Esophagus muscularis mucosa (tissue), 4 donors: ENCODE measurements at regions not wholly inside any gene's neighbourhood (a gene's known extent, or its start where the extent isn't known, plus 50 kb on each side); places are given as distances from the start of the nearest gene placed in this dataset.

ENCODE experiments used
- DNase-seq: peaks from one replicate; pipeline ENCODE4 v3.0.0-alpha.2; 2017; ENCODE audit errors: extremely low spot score
- H3K27ac ChIP-seq, 4 donors: fragments of 200-600 bp; sonication (generic); replicated peaks in 1 of 4; 1 replicate in 3 of 4; 2 replicates in 1 of 4; pipeline ENCODE4 v1.5.1; 2016 to 2019; ENCODE audit warnings: mild to moderate bottlenecking in 1 of 4
- H3K27me3 ChIP-seq, 4 donors: fragments of 200-600 bp; sonication (generic); one replicate each; pipeline versions ENCODE4 v1.5.1 to v1.6.0; 2016 to 2019
- H3K36me3 ChIP-seq, 4 donors: fragments of 200-600 bp; sonication (generic); one replicate each; pipeline ENCODE4 v1.5.1; 2016 to 2019
- H3K4me1 ChIP-seq, 4 donors: fragments of 200-600 bp; sonication (generic); one replicate each; pipeline ENCODE4 v1.5.1; 2016 to 2019
- H3K4me3 ChIP-seq, 4 donors: fragments of 200-600 bp; sonication (generic); 1 replicate in 2 of 4; 2 replicates in 2 of 4; pipeline ENCODE4 v1.5.1; 2016 to 2019; ENCODE audit warnings: mild to moderate bottlenecking in 4 of 4, moderate library complexity in 1 of 4
- H3K9me3 ChIP-seq, 4 donors: fragments of 200-600 bp; sonication (generic); 1 replicate in 3 of 4; 2 replicates in 1 of 4; pipeline ENCODE4 v1.5.1; 2016 to 2019
- CTCF ChIP-seq, 3 experiments: fragments of 200-600 bp in 2 of 3; fragments of 450-650 bp in 1 of 3; sonication (generic) in 2 of 3; IDR thresholded peaks; one replicate each; pipeline ENCODE4 v1.5.1; 2017 to 2019; ENCODE audit warnings: antibody characterized with exemption in 3 of 3, mild to moderate bottlenecking in 2 of 3, moderate library complexity in 1 of 3
- EP300 ChIP-seq: sonication (generic); formaldehyde crosslinking; IDR thresholded peaks from one replicate; pipeline ENCODE4 v1.6.1; 2017; ENCODE audit warnings: antibody characterized with exemption
- POLR2A ChIP-seq: fragments of 450-650 bp; IDR thresholded peaks from one replicate; pipeline ENCODE4 v1.6.1; 2017; ENCODE audit warnings: antibody characterized with exemption, moderate library complexity, mild to moderate bottlenecking, low read depth
- POLR2AphosphoS5 ChIP-seq, 2 donors: sonication (generic); formaldehyde crosslinking; IDR thresholded peaks; one replicate each; pipeline ENCODE4 v1.6.1; 2017; ENCODE audit warnings: antibody characterized with exemption in 2 of 2
- WGBS: methylation state at CpG from one replicate; pipeline ENCODE4 v1.1.5; 2018; 5-methylcytosine and 5-hydroxymethylcytosine counted together
- intact Hi-C: fragments of 100-400 bp; cut with DNase I; formaldehyde crosslinking; loops from one replicate; pipeline ENCODE4 v1.15.1; 2023

- Histone ChIP-seq H3K4me3 (no peak overlapping the region), H3K4me1 (no peaks in the 10 kb centered on the region), H3K27me3 (no peaks in the 10 kb centered on the region), H3K9me3 (no peaks in the 10 kb centered on the region), H3K27ac (no peak overlapping the region), H3K36me3 (no peaks in the 10 kb centered on the region)
- no peak for DNase-seq
- TF ChIP-seq POLR2AphosphoS5 (IDR thresholded peaks at IDR 0.05), result no peak
- TF ChIP-seq CTCF (IDR thresholded peaks at IDR 0.05), result no peak
- TF ChIP-seq POLR2A, result no peak
- TF ChIP-seq EP300, result no peak
- intact Hi-C loops, result no loop called here
- WGBS, result 62% methylated on average over 1 of the region's 1 CpG
Observed at GRCh38 chr5:106380736-106381135, 1290.0 kb downstream of the EFNA5 start.

DNA sequence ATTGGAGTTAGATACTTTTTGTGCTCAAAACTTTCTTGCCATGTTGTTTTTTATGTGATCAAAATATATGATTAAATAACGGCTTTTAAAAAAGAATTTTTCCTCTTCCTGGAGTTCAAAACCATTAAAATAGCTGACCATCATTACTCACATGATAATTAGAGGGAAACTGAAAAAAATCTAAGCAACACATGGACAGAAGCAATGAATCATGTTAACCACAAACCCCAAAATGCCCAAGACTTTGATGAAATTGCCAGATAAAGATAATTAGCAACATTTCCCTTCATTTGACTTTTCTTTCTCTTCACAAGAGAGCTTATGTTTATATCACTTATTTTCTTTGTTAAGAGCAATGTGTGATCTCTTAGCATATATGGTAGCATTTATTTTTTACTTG, 1294.2 kb downstream of the EFNA5 start:
- TF ChIP-seq EP300 (no peak), CTCF (IDR thresholded peaks at IDR 0.05) (no peak), POLR2AphosphoS5 (IDR thresholded peaks at IDR 0.05) (no peak), POLR2A (no peak)
- H3K9me3 ChIP-seq, result no peaks in the 10 kb centered on the region
- H3K36me3 ChIP-seq, result no peaks in the 10 kb centered on the region
- no peak for DNase-seq
- intact Hi-C loops, result no loop called here
- no peaks in the 10 kb centered on the region for H3K27me3 ChIP-seq
- 65% methylated on average over 1 of the region's 1 CpG for WGBS
- no peak overlapping the region for H3K27ac ChIP-seq
- no peak overlapping the region for H3K4me3 ChIP-seq
- no peaks in the 10 kb centered on the region for H3K4me1 ChIP-seq

GRCh38 chr5:106374956-106375355, 1295.8 kb downstream of the EFNA5 start:
- Histone ChIP-seq H3K36me3 (no peaks in the 10 kb centered on the region), H3K9me3 (peaks cover 0 to 7% (median 3%) of the 10 kb centered on the region in 4 donors), H3K4me1 (no peaks in the 10 kb centered on the region), H3K27me3 (no peaks in the 10 kb centered on the region), H3K4me3 (no peak overlapping the region), H3K27ac (no peak overlapping the region)
- no peak for DNase-seq
- TF ChIP-seq EP300 (no peak), POLR2AphosphoS5 (IDR thresholded peaks at IDR 0.05) (no peak), POLR2A (no peak), CTCF (IDR thresholded peaks at IDR 0.05) (no peak)
- intact Hi-C loops, result no loop called here

GRCh38 chr5:106368021-106368420, 1302.7 kb downstream of the EFNA5 start:
- intact Hi-C loops, result no loop called here
- no peaks in the 10 kb centered on the region for H3K36me3 ChIP-seq
- WGBS, result 60% methylated on average over 1 of the region's 1 CpG

More at GRCh38 chr5:106368021-106368420, 1302.7 kb downstream of the EFNA5 start:
- H3K4me1 ChIP-seq, result no peaks in the 10 kb centered on the region
- H3K4me3 ChIP-seq, result no peak overlapping the region
- no peak overlapping the region for H3K27ac ChIP-seq
- TF ChIP-seq CTCF (IDR thresholded peaks at IDR 0.05) (no peak), EP300 (no peak), POLR2A (no peak), POLR2AphosphoS5 (IDR thresholded peaks at IDR 0.05) (no peak)
- H3K9me3 ChIP-seq, result peaks cover 0 to 10% (median 5%) of the 10 kb centered on the region in 4 donors
- H3K27me3 ChIP-seq, result no peaks in the 10 kb centered on the region
- no peak for DNase-seq
